MCF 10A (cell line): ENCODE measurements at regions not wholly inside any gene's neighbourhood (a gene's known extent, or its start where the extent isn't known, plus 50 kb on each side); places are given as distances from the start of the nearest gene placed in this dataset.

Source experiments
- BruUV-seq: library from RNA; stranded (reverse); fragments of 400-500 nt; replicated peaks from 2 replicates; lab custom pipeline; 2021; lab: Mats Ljungman, UMichigan
- CTCF ChIA-PET: fragments of 300-600 bp; sonication (Branson Sonifier 250); formaldehyde crosslinking; extraction: SDS; loops from one replicate; lab custom pipeline; 2021; ENCODE audit warnings: antibody characterized with exemption, inconsistent platforms; lab: Yijun Ruan, JAX
- POLR2A ChIA-PET: fragments of 300-600, 350-650 bp; sonication (Branson Sonifier 250); formaldehyde crosslinking; extraction: SDS; loops from one replicate; lab custom pipeline; 2020; ENCODE audit warnings: antibody characterized with exemption, inconsistent platforms; lab: Yijun Ruan, JAX
- DNase-seq: peaks from one replicate; pipeline ENCODE4 v3.0.0-alpha.2; 2018; ENCODE audit not compliant: unreplicated experiment
- H3K27ac Mint-ChIP-seq: one replicate; pipeline ENCODE4 v1.8.0; 2022; ENCODE audit warnings: mild to moderate bottlenecking, low read depth, mixed read lengths; ENCODE audit not compliant: unreplicated experiment
- H3K27me3 Mint-ChIP-seq: one replicate; pipeline ENCODE4 v1.8.0; 2022; ENCODE audit warnings: mixed read lengths; ENCODE audit not compliant: insufficient read depth, unreplicated experiment
- H3K36me3 Mint-ChIP-seq: one replicate; pipeline ENCODE4 v1.8.0; 2022; ENCODE audit warnings: mild to moderate bottlenecking, moderate library complexity, mixed read lengths; ENCODE audit not compliant: insufficient read depth, unreplicated experiment
- H3K4me1 Mint-ChIP-seq: one replicate; pipeline ENCODE4 v1.8.0; 2022; ENCODE audit warnings: mixed read lengths; ENCODE audit not compliant: insufficient read depth, unreplicated experiment
- H3K4me3 Mint-ChIP-seq: one replicate; pipeline ENCODE4 v1.8.0; 2022; ENCODE audit warnings: mild to moderate bottlenecking, moderate library complexity, mixed read lengths; ENCODE audit not compliant: unreplicated experiment
- H3K9me3 Mint-ChIP-seq: one replicate; pipeline ENCODE4 v1.8.0; 2022; ENCODE audit warnings: mixed read lengths; ENCODE audit not compliant: unreplicated experiment
- intact Hi-C: fragments of 100-400 bp; cut with micrococcal nuclease; formaldehyde crosslinking; loops from 2 replicates; pipeline ENCODE4 v1.14.1; 2022
- TF ChIP-seq, protein P1 (sequence below): fragments of 200-600 bp; IDR thresholded peaks from one replicate; pipeline ENCODE4 v1.8.0; 2022; ENCODE audit warnings: antibody characterized with exemption, mild to moderate bottlenecking; ENCODE audit not compliant: unreplicated experiment

DNA sequence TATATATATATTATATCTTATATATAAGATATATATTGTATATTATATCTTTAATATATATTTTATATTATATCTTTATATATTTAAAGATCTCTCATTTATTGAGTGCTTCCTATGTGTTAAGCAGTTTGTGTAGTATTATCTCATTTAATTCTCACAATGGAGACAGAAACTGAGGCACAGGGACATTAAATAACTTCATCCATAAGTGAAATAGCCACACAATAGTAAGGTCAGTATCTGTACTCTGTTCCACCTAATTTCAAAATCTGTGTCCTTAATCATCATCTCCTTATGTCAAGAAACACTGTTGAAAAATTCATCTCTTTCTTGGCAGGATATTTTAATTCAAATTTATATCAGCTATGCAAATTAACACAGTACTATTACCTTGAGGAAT, 52.8 kb upstream of the CD302 start:
- H3K27me3 Mint-ChIP-seq = no peaks in the 10 kb centered on the region
- no peak for DNase-seq
- H3K27ac Mint-ChIP-seq = no peak overlapping the region
- H3K36me3 Mint-ChIP-seq = no peaks in the 10 kb centered on the region
- H3K9me3 Mint-ChIP-seq = no peaks in the 10 kb centered on the region
- H3K4me3 Mint-ChIP-seq = no peak overlapping the region
- TF ChIP-seq, protein P1, sequence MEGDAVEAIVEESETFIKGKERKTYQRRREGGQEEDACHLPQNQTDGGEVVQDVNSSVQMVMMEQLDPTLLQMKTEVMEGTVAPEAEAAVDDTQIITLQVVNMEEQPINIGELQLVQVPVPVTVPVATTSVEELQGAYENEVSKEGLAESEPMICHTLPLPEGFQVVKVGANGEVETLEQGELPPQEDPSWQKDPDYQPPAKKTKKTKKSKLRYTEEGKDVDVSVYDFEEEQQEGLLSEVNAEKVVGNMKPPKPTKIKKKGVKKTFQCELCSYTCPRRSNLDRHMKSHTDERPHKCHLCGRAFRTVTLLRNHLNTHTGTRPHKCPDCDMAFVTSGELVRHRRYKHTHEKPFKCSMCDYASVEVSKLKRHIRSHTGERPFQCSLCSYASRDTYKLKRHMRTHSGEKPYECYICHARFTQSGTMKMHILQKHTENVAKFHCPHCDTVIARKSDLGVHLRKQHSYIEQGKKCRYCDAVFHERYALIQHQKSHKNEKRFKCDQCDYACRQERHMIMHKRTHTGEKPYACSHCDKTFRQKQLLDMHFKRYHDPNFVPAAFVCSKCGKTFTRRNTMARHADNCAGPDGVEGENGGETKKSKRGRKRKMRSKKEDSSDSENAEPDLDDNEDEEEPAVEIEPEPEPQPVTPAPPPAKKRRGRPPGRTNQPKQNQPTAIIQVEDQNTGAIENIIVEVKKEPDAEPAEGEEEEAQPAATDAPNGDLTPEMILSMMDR = no peak
- ChIA-PET POLR2A (no interaction called here), CTCF (interaction anchor here (0.6 to 0.7 kb wide), 2 partner anchors 12 to 293 kb away, joined by 3 to 5 read pairs; no protein-coding TSS in a partner anchor)
- no TSS peak for BruUV-seq
- H3K4me1 Mint-ChIP-seq = peaks cover 2% of the 10 kb centered on the region
- intact Hi-C loops = no loop called here

DNA sequence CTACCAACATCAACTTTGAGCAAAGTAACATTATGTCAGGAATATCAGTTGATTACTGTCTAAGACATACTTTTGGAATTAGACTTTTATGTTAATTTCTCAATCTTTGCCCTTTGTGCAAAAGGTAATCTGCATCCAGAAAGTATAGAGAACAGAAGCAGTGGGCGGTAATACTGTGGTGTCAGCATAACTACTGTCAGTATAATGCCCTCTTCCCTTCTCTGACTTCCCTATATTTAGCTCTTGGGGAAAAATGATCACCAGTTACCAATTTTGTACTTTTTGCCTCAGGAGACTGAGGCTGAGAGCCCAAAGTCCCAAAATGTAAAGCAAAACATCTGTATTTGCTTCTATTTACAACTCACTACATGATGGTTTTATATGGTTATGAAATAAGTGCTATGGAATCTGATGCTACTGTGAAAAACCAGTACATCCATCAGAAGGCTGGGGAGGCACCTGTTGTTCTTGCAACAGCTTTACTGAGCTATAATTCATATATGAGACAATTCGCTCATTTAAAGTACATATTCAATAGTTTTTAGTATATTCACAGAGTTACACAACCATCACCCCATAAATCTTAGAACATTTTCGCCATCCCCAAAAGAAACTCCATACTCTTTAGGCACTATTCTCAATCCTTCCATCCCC, 51.3 kb upstream of the CD302 start:
- DNase-seq = no peak
- Mint-ChIP-seq H3K4me1 (no peaks in the 10 kb centered on the region), H3K27me3 (no peaks in the 10 kb centered on the region), H3K36me3 (no peaks in the 10 kb centered on the region), H3K9me3 (no peaks in the 10 kb centered on the region), H3K27ac (no peak overlapping the region), H3K4me3 (no peak overlapping the region)
- intact Hi-C loops = no loop called here
- POLR2A ChIA-PET = no interaction called here
- CTCF ChIA-PET = no interaction called here
- TF ChIP-seq, protein P1 = no peak
- no TSS peak for BruUV-seq
